ENCODE measurements at regions not wholly inside any gene's neighbourhood (a gene's known extent, or its start where the extent isn't known, plus 50 kb on each side); places are given as distances from the start of the nearest gene placed in this dataset.

GRCh38 chr13:97057176-97057575 is 62.9 kb upstream of the OXGR1 start:
- DNase-seq: no peak

GRCh38 chr13:97058391-97058790 is 64.1 kb upstream of the OXGR1 start:
- no peak for DNase-seq

- no peak for DNase-seq
These were observed 64.7 kb upstream of the OXGR1 start for GRCh38 chr13:97058926-97059325.

- DNase-seq: no peak
These were observed 73.0 kb upstream of the OXGR1 start for GRCh38 chr13:97067017-97067895.

DNA sequence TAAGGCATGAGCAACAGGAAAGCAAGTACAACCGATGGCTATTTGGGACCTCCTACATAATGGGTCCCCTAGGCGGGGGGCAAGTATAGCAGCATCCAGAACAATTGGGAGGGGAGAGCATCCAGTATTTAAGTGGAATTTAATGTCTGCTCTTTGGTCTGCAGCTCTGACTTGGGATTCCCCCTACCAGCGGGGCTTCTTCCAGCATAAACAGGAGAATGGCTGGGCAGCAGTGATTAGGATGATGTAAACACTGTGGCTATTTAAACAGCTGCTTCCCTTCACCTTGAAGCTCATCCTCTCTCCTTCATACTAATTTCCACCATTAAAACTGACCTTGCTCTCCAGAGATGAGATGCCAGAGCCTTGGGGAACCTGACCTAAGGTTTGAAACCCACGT is 73.9 kb upstream of the OXGR1 start:
- DNase-seq: no peak

DNA sequence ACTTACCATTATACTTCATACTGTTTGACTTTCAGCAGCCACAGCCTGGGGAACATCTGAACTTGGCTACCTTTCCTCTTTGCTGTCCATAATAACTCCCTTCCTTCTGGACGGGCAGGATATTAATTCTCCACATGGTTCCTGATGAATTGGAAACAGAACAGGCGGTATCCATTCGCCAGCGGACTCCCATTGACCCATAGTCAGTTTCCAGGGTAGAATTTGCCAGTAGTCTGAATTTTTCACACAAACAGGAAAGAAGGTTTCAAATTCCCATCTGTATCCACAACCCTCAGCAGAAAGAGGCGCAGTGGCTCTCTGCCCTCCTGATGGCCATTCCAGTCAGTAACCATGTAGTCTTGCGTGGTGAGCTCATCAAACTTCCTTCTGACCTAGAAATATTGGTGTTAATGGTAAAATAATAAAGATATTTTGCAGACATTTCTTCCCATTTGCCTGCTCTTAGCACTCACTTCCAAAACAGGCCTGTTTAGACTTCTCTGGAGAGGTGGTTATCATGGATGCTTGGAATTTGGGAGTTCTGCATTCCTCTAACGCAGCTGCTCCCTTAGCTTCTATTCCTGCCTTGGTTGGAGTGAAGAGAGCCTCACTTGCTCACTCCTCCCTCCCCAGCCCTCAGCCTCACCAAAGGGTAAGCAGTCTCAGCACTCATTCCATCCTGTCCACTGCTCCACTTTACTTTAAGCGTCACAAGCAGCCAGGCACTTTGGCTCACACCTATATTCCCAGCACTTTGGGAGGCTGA is 75.0 kb upstream of the OXGR1 start:
- DNase-seq: no peak

GRCh38 chr13:97072297-97072696 is 78.0 kb upstream of the OXGR1 start:
- no peak for DNase-seq

GRCh38 chr13:97074618-97075017 is 80.3 kb upstream of the OXGR1 start:
- DNase-seq: no peak

DNA sequence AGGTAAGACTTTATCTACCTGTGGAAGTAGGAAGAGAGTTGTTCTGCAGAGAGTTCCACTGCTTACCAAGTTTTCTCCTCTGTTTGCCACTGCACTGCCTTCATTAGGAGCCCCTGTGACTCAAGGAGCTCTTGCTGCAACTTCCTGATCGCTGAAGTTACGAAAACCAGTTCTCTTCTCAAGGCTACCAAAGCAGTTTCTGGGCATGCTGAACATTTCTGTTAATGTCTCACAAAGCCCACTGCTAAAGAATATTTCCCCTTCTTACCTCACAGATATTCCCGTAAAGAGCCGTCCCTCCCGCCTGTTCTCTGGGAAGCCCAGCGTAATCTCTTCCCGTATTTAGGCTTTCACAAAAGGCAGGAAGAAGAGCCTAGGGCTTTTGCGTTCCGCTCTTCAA is 82.6 kb upstream of the OXGR1 start:
- DNase-seq: peak in 2 of 56 donors; percentile 1 to 5

DNA sequence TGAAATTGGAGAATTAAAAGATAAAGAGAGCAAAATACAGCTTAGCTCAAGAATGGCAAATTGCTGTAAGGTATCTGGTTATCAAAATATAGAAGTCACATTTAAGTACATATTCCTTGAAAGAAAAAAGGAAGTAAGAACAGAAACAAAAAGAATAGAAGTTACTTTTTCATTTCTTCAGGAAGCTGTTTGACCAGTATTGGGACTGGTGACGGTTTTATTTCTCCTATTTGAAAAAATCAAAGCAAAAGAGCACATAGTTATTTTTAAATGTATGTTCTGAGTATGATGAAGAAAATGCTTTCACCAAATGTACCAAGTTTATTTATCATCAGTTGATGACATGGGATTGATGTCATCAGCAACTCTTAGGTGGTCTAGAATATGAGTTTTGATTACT is 83.1 kb upstream of the OXGR1 start:
- no peak for DNase-seq

DNA sequence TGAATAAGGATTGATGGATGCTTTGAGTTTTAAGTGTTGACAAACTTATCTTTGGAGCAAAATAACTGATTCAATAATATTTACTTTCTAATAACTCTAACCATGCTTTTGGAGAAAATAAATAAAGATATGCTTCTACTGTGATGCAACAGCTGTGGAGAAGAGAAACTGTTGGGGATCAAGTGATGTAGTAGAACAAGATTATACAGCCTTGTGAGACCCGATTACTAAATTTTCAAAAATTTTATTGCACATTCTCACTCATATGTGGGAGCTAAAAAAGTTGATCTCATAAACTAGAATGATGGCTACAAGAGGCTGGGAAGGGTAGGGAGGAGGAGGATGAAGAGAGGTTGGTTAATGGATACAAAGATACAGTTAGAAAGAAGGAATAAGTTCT is 85.5 kb upstream of the OXGR1 start:
- no peak for DNase-seq

DNA sequence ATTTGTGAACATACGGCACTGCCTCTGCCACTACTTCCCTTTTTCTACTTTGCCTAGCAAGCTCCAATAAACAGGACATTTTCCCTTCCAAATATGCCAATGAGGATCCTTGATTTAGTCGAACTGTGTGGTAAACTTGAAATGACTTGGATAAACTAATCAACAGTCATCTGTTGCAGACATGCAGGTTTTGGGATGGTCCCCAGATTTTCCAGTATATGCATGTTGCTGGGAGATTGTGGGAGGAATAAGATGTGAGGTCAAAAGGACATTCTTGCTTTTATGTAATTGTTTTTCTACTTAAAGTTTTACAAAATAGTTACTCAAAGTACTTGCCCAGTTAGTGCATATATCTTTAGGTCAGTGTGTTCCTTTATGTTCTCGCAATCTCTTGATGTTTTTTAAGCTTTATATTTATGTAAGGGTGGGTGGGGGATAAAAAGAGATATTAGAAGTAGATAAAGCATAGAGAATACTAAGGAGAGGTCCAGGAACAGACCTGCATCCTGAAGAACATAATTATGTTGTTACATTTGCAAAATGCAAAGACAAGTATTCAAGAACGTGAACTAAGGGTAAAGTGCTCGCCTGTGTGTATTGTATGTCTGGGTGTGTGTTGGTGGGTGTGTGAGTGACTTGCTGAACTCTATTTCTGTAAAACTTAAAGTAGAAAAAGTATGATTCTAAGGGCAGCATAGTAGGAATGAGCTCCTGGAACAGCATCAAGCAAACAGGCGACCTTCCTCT is 88.4 kb upstream of the OXGR1 start:
- DNase-seq: no peak

DNA sequence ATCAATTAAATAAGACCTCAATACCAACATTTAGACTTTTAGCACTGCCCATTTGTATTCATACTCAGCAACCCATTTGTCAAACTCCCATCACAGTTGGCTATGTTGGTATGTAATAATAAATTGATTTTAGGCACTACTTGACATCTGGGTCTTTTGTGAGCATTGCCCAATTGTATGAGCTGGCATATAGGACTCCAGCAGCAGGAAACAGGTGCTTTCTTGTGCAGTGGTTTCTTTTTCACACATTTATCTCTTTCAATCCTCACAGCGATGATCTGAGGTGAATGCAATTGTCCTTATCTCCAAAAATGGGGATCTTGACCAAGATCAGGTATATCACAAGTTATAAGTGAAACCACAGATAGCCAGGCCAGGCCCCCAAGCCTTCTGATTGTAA is 96.9 kb upstream of the OXGR1 start:
- no peak for DNase-seq

GRCh38 chr13:97100821-97101220 is 106.5 kb upstream of the OXGR1 start:
- no peak for DNase-seq

GRCh38 chr13:97101912-97102708 is 107.8 kb upstream of the OXGR1 start:
- no peak for DNase-seq

DNA sequence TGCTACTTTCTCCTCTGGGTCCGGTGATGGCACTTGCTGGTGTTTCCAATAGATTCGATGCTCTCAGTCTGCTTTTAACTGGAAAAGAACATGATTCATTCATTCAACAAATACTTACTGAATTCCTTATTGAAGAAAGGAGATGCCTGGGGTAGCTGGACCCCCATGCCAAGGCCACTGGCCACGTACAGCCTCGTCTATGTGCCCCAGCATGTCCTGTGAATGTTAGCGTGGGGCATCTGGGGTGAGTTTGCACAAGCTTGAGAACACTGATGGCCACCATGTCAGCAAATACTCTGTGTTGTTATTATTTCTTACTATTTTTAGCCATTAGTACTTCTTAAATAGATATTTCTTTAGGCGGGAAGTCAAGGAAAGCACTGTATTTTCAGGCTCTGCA is 112.0 kb upstream of the OXGR1 start:
- DNase-seq: no peak

- no peak for DNase-seq
These were observed 113.7 kb upstream of the OXGR1 start for GRCh38 chr13:97107815-97108529.

DNA sequence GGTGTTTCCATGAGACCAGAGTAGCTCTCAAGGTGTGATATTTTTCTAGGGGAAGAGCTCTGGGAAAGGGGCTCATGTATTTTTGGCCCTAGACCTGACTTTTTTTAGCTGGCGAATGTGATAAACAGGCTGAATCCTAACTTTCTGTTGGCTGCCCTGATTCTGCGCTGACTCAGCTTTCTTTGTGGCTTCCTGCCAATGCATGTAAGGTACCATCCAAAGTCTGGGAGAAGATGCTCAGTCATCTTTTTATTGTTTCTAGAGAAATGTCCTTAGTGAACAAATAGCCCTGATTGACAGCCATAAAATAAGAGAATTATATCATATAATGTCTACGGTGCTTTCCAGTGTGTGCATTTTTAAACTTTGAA is 113.6 kb upstream of the MBNL2 start:
- DNase-seq: no peak

GRCh38 chr13:97109256-97109655 is 112.9 kb upstream of the MBNL2 start:
- no peak for DNase-seq

GRCh38 chr13:97109841-97110492 is 112.2 kb upstream of the MBNL2 start:
- peak; percentile 17 to 91 (median 81) for DNase-seq

Measured in amygdala (tissue), 56 donors.